MCF 10A (cell line): ENCODE measurements at regions not wholly inside any gene's neighbourhood (a gene's known extent, or its start where the extent isn't known, plus 50 kb on each side); places are given as distances from the start of the nearest gene placed in this dataset.

Experiments used
- BruUV-seq: library from RNA; stranded (reverse); fragments of 400-500 nt; replicated peaks from 2 replicates; lab custom pipeline; 2021; lab: Mats Ljungman, UMichigan
- CTCF ChIA-PET: fragments of 300-600 bp; sonication (Branson Sonifier 250); formaldehyde crosslinking; extraction: SDS; loops from one replicate; lab custom pipeline; 2021; ENCODE audit warnings: antibody characterized with exemption, inconsistent platforms; lab: Yijun Ruan, JAX
- POLR2A ChIA-PET: fragments of 300-600, 350-650 bp; sonication (Branson Sonifier 250); formaldehyde crosslinking; extraction: SDS; loops from one replicate; lab custom pipeline; 2020; ENCODE audit warnings: antibody characterized with exemption, inconsistent platforms; lab: Yijun Ruan, JAX
- DNase-seq: peaks from one replicate; pipeline ENCODE4 v3.0.0-alpha.2; 2018; ENCODE audit not compliant: unreplicated experiment
- H3K27ac Mint-ChIP-seq: one replicate; pipeline ENCODE4 v1.8.0; 2022; ENCODE audit warnings: mild to moderate bottlenecking, low read depth, mixed read lengths; ENCODE audit not compliant: unreplicated experiment
- H3K27me3 Mint-ChIP-seq: one replicate; pipeline ENCODE4 v1.8.0; 2022; ENCODE audit warnings: mixed read lengths; ENCODE audit not compliant: insufficient read depth, unreplicated experiment
- H3K36me3 Mint-ChIP-seq: one replicate; pipeline ENCODE4 v1.8.0; 2022; ENCODE audit warnings: mild to moderate bottlenecking, moderate library complexity, mixed read lengths; ENCODE audit not compliant: insufficient read depth, unreplicated experiment
- H3K4me1 Mint-ChIP-seq: one replicate; pipeline ENCODE4 v1.8.0; 2022; ENCODE audit warnings: mixed read lengths; ENCODE audit not compliant: insufficient read depth, unreplicated experiment
- H3K4me3 Mint-ChIP-seq: one replicate; pipeline ENCODE4 v1.8.0; 2022; ENCODE audit warnings: mild to moderate bottlenecking, moderate library complexity, mixed read lengths; ENCODE audit not compliant: unreplicated experiment
- H3K9me3 Mint-ChIP-seq: one replicate; pipeline ENCODE4 v1.8.0; 2022; ENCODE audit warnings: mixed read lengths; ENCODE audit not compliant: unreplicated experiment
- CTCF ChIP-seq: fragments of 200-600 bp; IDR thresholded peaks from one replicate; pipeline ENCODE4 v1.8.0; 2022; ENCODE audit warnings: antibody characterized with exemption, mild to moderate bottlenecking; ENCODE audit not compliant: unreplicated experiment
- intact Hi-C: fragments of 100-400 bp; cut with micrococcal nuclease; formaldehyde crosslinking; loops from 2 replicates; pipeline ENCODE4 v1.14.1; 2022

GRCh38 chr13:47539317-47539716, 461.8 kb downstream of the SUCLA2 start:
- Mint-ChIP-seq H3K27ac (no peak overlapping the region), H3K4me1 (no peaks in the 10 kb centered on the region), H3K9me3 (peaks cover 5% of the 10 kb centered on the region), H3K36me3 (no peaks in the 10 kb centered on the region), H3K27me3 (no peaks in the 10 kb centered on the region), H3K4me3 (no peak overlapping the region)
- no peak for TF ChIP-seq CTCF
- no peak for DNase-seq
- POLR2A ChIA-PET: no interaction called here
- intact Hi-C loops: no loop called here
- BruUV-seq: no TSS peak
- CTCF ChIA-PET: no interaction called here

GRCh38 chr13:47523771-47524170, 477.3 kb downstream of the SUCLA2 start:
- BruUV-seq: no TSS peak
- no peaks in the 10 kb centered on the region for H3K27me3 Mint-ChIP-seq
- no peak for TF ChIP-seq CTCF
- H3K9me3 Mint-ChIP-seq: no peaks in the 10 kb centered on the region
- ChIA-PET POLR2A (interaction anchor here (0.6 kb wide), 1 partner anchor 138 kb away, joined by 3 read pairs; no protein-coding TSS in a partner anchor), CTCF (interaction anchor here (0.6 to 1.2 kb wide), 4 partner anchors 33 to 1704 kb away, joined by 3 read pairs; no protein-coding TSS in a partner anchor)
- H3K4me3 Mint-ChIP-seq: no peak overlapping the region
- no peaks in the 10 kb centered on the region for H3K4me1 Mint-ChIP-seq
- DNase-seq: no peak
- no peaks in the 10 kb centered on the region for H3K36me3 Mint-ChIP-seq
- intact Hi-C loops: no loop called here
- no peak overlapping the region for H3K27ac Mint-ChIP-seq

DNA sequence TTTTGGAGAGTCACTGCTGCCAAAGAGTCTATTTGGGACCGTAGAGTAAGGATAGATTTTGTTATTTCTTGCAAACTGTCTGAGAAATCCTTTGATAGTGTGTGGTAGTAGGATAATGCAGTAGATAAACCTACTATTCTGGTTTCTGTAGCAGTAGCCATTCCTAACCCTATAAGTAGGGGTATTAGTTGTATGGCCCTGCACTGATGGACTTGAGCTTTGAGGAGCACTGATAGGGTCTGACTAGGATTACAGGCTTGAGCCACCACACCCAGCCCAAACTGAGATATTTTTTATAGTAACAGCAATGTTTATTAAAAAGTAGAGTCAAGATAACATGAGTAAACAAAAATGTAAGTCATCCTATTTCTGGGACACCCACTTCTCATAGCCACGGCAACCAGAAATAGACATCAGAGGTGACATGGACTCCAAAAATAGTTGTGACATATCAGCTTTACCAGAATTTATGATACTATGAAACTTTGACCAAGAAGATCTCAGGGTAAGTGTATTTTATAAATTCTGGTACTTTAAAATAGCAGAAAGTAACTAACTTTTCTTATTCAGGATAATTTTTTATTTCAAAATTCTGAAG, 479.1 kb downstream of the SUCLA2 start:
- BruUV-seq: no TSS peak
- ChIA-PET CTCF (interaction anchor here (0.6 kb wide), 2 partner anchors 49 to 252 kb away, joined by 3 read pairs; no protein-coding TSS in a partner anchor), POLR2A (no interaction called here)
- no peak for TF ChIP-seq CTCF
- Mint-ChIP-seq H3K9me3 (no peaks in the 10 kb centered on the region), H3K27me3 (no peaks in the 10 kb centered on the region), H3K4me3 (no peak overlapping the region), H3K36me3 (no peaks in the 10 kb centered on the region), H3K4me1 (no peaks in the 10 kb centered on the region), H3K27ac (no peak overlapping the region)
- no peak for DNase-seq
- intact Hi-C loops: no loop called here

DNA sequence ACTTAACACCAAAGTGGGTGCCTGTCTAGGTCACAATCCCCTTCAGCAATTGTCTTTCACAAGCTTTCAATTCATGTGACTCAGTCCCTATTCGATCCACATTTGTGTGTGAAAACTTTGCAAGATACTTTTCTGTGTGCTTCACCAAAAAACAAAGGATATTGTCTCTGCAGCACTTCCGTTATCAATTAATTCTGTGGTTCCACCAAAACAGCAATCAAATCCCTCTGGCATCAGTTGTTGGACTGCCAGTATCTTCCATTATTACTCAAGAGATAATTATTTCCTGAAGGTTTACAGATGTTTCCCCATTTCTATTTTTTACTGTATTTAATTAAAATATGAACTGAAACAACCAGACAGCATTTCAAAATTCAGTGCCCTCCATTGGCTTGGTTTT, 481.4 kb downstream of the SUCLA2 start:
- DNase-seq: no peak
- H3K27me3 Mint-ChIP-seq: no peaks in the 10 kb centered on the region
- H3K36me3 Mint-ChIP-seq: no peaks in the 10 kb centered on the region
- no peak overlapping the region for H3K4me3 Mint-ChIP-seq
- TF ChIP-seq CTCF: no peak
- no TSS peak for BruUV-seq
- no peak overlapping the region for H3K27ac Mint-ChIP-seq
- no peaks in the 10 kb centered on the region for H3K4me1 Mint-ChIP-seq
- intact Hi-C loops: no loop called here
- peaks cover 21% of the 10 kb centered on the region for H3K9me3 Mint-ChIP-seq
- CTCF ChIA-PET: no interaction called here
- POLR2A ChIA-PET: interaction anchor here (0.9 to 1.0 kb wide), 2 partner anchors 19 to 27 kb away, joined by 3 read pairs; no protein-coding TSS in a partner anchor
